H1 (cell line): ENCODE measurements at regions not wholly inside any gene's neighbourhood (a gene's known extent, or its start where the extent isn't known, plus 50 kb on each side); places are given as distances from the start of the nearest gene placed in this dataset.

Source experiments
- CTCF ChIA-PET: fragments of 300-600 bp; sonication (Branson Sonifier 250); formaldehyde crosslinking; loops from one replicate; lab custom pipeline; 2021; ENCODE audit not compliant: partially characterized antibody; lab: Charles Lee
- POLR2A ChIA-PET: fragments of 300-600 bp; sonication (Branson Sonifier 250); formaldehyde crosslinking; loops from one replicate; lab custom pipeline; 2021; ENCODE audit warnings: inconsistent platforms; ENCODE audit not compliant: partially characterized antibody; lab: Charles Lee
- DNase-seq, 2 experiments: peaks; one replicate each; pipeline versions ENCODE4 v3.0.0 to v3.0.0-alpha.2; 2010 to 2022; ENCODE audit warnings: low spot score in 2 of 2, low read depth in 1 of 2, mixed read lengths in 1 of 2
- FAIRE-seq: peaks from 2 replicates; lab custom pipeline; 2011; peaks lifted over from hg19 to GRCh38; lab: Jason Lieb, UNC
- H2AFZ ChIP-seq: 2 replicates; pipeline ENCODE4 v1.8.1; 2012; ENCODE audit warnings: low read length, inconsistent platforms
- H2AK5ac ChIP-seq: 2 replicates; pipeline ENCODE4 v1.6.1; 2013; ENCODE audit warnings: low read depth, low read length
- H2BK120ac ChIP-seq: replicated peaks from 2 replicates; pipeline ENCODE3; 2013; ENCODE audit warnings: low read depth, low read length, inconsistent platforms
- H2BK12ac ChIP-seq: 2 replicates; pipeline ENCODE4 v1.6.1; 2013; ENCODE audit warnings: low read depth, low read length
- H2BK15ac ChIP-seq: 2 replicates; pipeline ENCODE4 v1.6.1; 2013; ENCODE audit warnings: low read length
- H2BK20ac ChIP-seq: 2 replicates; pipeline ENCODE4 v1.6.1; 2013; ENCODE audit warnings: low read length
- H2BK5ac ChIP-seq: 2 replicates; pipeline ENCODE4 v1.6.1; 2013; ENCODE audit warnings: low read depth, low read length
- H3K14ac ChIP-seq: 2 replicates; pipeline ENCODE4 v1.6.1; 2013; ENCODE audit warnings: inconsistent platforms; ENCODE audit not compliant: insufficient read length
- H3K18ac ChIP-seq: 2 replicates; pipeline ENCODE4 v1.6.1; 2013; ENCODE audit warnings: low read length; ENCODE audit errors: extremely low read depth
- H3K23ac ChIP-seq: 2 replicates; pipeline ENCODE4 v1.6.1; 2013; ENCODE audit warnings: inconsistent platforms; ENCODE audit not compliant: insufficient read length
- H3K23me2 ChIP-seq: 2 replicates; pipeline ENCODE4 v1.6.1; 2013; ENCODE audit warnings: low read depth, low read length
- H3K27ac ChIP-seq: 2 replicates; pipeline ENCODE4 v1.6.1; 2011; ENCODE audit warnings: low read depth, low read length, inconsistent platforms
- H3K27me3 ChIP-seq, 4 experiments: replicated peaks in 1 of 4; 1 replicate in 1 of 4; 2 replicates in 3 of 4; pipeline versions ENCODE4 v1.6.1 to v1.8.1; 2011 to 2013; ENCODE audit warnings: low read length in 3 of 4, mild to moderate bottlenecking in 3 of 4, inconsistent platforms in 2 of 4, mixed read lengths in 2 of 4, moderate library complexity in 1 of 4; ENCODE audit not compliant: control insufficient read depth in 3 of 4, insufficient read depth in 3 of 4; ENCODE audit errors: extremely low read depth in 1 of 4
- H3K36me3 ChIP-seq, 4 experiments: 2 replicates each; pipeline versions ENCODE4 v1.6.1 to v1.8.1; 2011 to 2013; ENCODE audit warnings: mild to moderate bottlenecking in 4 of 4, low read length in 3 of 4, moderate library complexity in 2 of 4, control low read depth in 1 of 4, inconsistent platforms in 1 of 4; ENCODE audit not compliant: insufficient read depth in 4 of 4, control insufficient read depth in 2 of 4
- H3K4ac ChIP-seq: replicated peaks from 2 replicates; pipeline ENCODE3; 2013; ENCODE audit warnings: low read length, low read depth, mixed read lengths, inconsistent platforms; ENCODE audit not compliant: insufficient read length
- H3K4me1 ChIP-seq, 4 experiments: replicated peaks in 1 of 4; 1 replicate in 1 of 4; 2 replicates in 3 of 4; pipeline versions ENCODE4 v1.6.1 to v1.8.1; 2011 to 2013; ENCODE audit warnings: low read length in 3 of 4, inconsistent platforms in 2 of 4, mixed read lengths in 1 of 4; ENCODE audit not compliant: insufficient read depth in 4 of 4, control insufficient read depth in 3 of 4
- H3K4me2 ChIP-seq, 2 experiments: 2 replicates each; pipeline versions ENCODE4 v1.6.1 to v1.8.1; 2011 to 2013; ENCODE audit warnings: low read depth in 2 of 2, low read length in 2 of 2, control low read depth in 1 of 2, inconsistent platforms in 1 of 2, mild to moderate bottlenecking in 1 of 2; ENCODE audit not compliant: insufficient read depth in 1 of 2
- H3K4me3 ChIP-seq, 4 experiments: fragments of 200-600, 300-600 bp in 1 of 4; sonication (generic), shearing (Covaris generic), sonication (Bioruptor Twin) in 1 of 4; 2 replicates each; pipeline versions ENCODE4 v1.5.1 to v1.8.1; 2011 to 2016; ENCODE audit warnings: low read length in 4 of 4, low read depth in 3 of 4, control low read depth in 2 of 4, inconsistent platforms in 2 of 4, mild to moderate bottlenecking in 2 of 4, mixed read lengths in 1 of 4, moderate library complexity in 1 of 4; ENCODE audit not compliant: insufficient read depth in 2 of 4; ENCODE audit errors: extremely low read depth in 1 of 4
- H3K56ac ChIP-seq: replicated peaks from 2 replicates; pipeline ENCODE3; 2013; ENCODE audit warnings: low read depth, mild to moderate bottlenecking, mixed read lengths, low read length, inconsistent platforms; ENCODE audit not compliant: insufficient read length
- H3K79me1 ChIP-seq: 2 replicates; pipeline ENCODE4 v1.6.1; 2013; ENCODE audit warnings: low read depth, low read length, control low read depth
- H3K79me2 ChIP-seq, 2 experiments: 2 replicates each; pipeline versions ENCODE4 v1.6.1 to v1.8.1; 2012 to 2013; ENCODE audit warnings: low read length in 2 of 2, mild to moderate bottlenecking in 2 of 2, inconsistent platforms in 1 of 2; ENCODE audit not compliant: insufficient read depth in 2 of 2, control insufficient read depth in 1 of 2
- H3K9ac ChIP-seq, 4 experiments: replicated peaks in 1 of 4; 1 replicate in 1 of 4; 2 replicates in 3 of 4; pipeline versions ENCODE4 v1.6.1 to v1.8.1; 2011 to 2013; ENCODE audit warnings: low read depth in 3 of 4, low read length in 3 of 4, control low read depth in 2 of 4, mild to moderate bottlenecking in 2 of 4, moderate library complexity in 2 of 4, inconsistent platforms in 1 of 4; ENCODE audit errors: extremely low read depth in 1 of 4
- H3K9me3 ChIP-seq, 2 experiments: 2 replicates each; pipeline versions ENCODE4 v1.6.1 to v1.8.1; 2012 to 2013; ENCODE audit warnings: mild to moderate bottlenecking in 2 of 2, moderate library complexity in 2 of 2, control low read depth in 1 of 2, inconsistent platforms in 1 of 2, low read depth in 1 of 2, low read length in 1 of 2, mixed read lengths in 1 of 2; ENCODE audit not compliant: insufficient read depth in 2 of 2
- H4K20me1 ChIP-seq, 2 experiments: replicated peaks in 1 of 2; 2 replicates each; pipeline versions ENCODE3 to v1.8.1; 2011 to 2013; ENCODE audit warnings: inconsistent platforms in 2 of 2, low read length in 2 of 2, mild to moderate bottlenecking in 1 of 2; ENCODE audit not compliant: insufficient read depth in 2 of 2, control insufficient read depth in 1 of 2
- H4K5ac ChIP-seq: 2 replicates; pipeline ENCODE4 v1.6.1; 2013; ENCODE audit warnings: low read length, low read depth, mixed read lengths, inconsistent platforms; ENCODE audit not compliant: insufficient read length
- H4K8ac ChIP-seq: 2 replicates; pipeline ENCODE4 v1.8.0; 2013; ENCODE audit warnings: mild to moderate bottlenecking, moderate library complexity, low read length, inconsistent platforms; ENCODE audit not compliant: insufficient read depth; ENCODE audit errors: extremely low read depth
- H4K91ac ChIP-seq: replicated peaks from 2 replicates; pipeline ENCODE3; 2013; ENCODE audit warnings: low read length, mixed read lengths, inconsistent platforms; ENCODE audit not compliant: insufficient read length
- RFX5 ChIP-seq: IDR thresholded peaks from 2 replicates; pipeline ENCODE4 v1.6.1; 2011; ENCODE audit warnings: low read depth, low read length, improper control_type of control experiment, borderline replicate concordance
- WGBS, 2 experiments: shearing (Covaris generic) in 1 of 2; methylation state at CpG; one replicate each; pipeline versions ENCODE4 v1.1.6 to v1.1.7; 2013 to 2015; ENCODE audit warnings: low lambda C conversion rate in 2 of 2, mixed read lengths in 2 of 2, inconsistent platforms in 1 of 2, low coverage in 1 of 2, missing lambda C conversion rate in 1 of 2; ENCODE audit not compliant: insufficient replicate concordance in 2 of 2, insufficient coverage in 1 of 2, insufficient read length in 1 of 2; ENCODE audit errors: extremely low coverage in 1 of 2, missing lambda C conversion rate in 1 of 2; 5-methylcytosine and 5-hydroxymethylcytosine counted together
- TF ChIP-seq, protein P1 (sequence below): IDR thresholded peaks from 2 replicates; pipeline ENCODE4 v1.6.1; 2012; ENCODE audit warnings: low read length, inconsistent platforms

DNA sequence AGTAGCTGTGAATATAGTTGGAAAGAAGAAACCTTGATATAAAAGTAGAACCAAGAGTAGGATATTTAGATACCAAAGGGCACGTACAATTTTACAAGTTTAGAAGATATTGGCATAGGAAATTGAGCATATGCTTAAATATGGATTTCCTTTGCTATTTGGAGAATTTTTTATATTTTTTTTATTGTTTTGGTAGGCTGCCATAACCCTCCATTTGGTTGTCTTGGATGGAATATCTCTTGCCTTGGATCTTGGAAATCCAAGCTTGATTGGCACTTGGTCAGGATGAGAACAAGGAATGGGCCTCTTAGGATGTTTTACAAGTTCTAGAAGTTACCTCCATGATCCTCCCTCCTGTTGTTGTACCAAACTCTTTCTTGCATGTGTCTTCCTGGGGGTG is 297.1 kb downstream of the PRL start:
- Histone ChIP-seq H2BK5ac (no peak overlapping the region), H3K56ac (no peak overlapping the region), H3K4ac (no peak overlapping the region), H2BK20ac (no peak overlapping the region), H3K4me3 (no peak overlapping the region), H2AK5ac (no peak overlapping the region), H4K8ac (no peak overlapping the region), H2AFZ (no peak overlapping the region), H3K23ac (peak overlapping the region; percentile 53), H4K5ac (peak overlapping the region; percentile 5), H2BK120ac (no peak overlapping the region), H3K4me1 (peaks cover 0 to 4% (median 0%) of the 10 kb centered on the region in 4 experiments; a peak in 1 of 7 replicates), H3K36me3 (no peaks in the 10 kb centered on the region), H3K18ac (no peak overlapping the region), H3K9ac (no peak overlapping the region), H3K23me2 (no peaks in the 10 kb centered on the region), H2BK15ac (no peak overlapping the region), H4K91ac (no peak overlapping the region), H3K9me3 (no peaks in the 10 kb centered on the region), H3K27ac (no peak overlapping the region), H2BK12ac (no peak overlapping the region), H3K14ac (no peak overlapping the region), H4K20me1 (no peaks in the 10 kb centered on the region), H3K27me3 (no peaks in the 10 kb centered on the region), H3K79me1 (no peaks in the 10 kb centered on the region), H3K4me2 (no peak overlapping the region), H3K79me2 (peaks cover 0 to 13% of the 10 kb centered on the region in 2 experiments; a peak in 1 of 4 replicates)
- POLR2A ChIA-PET = no interaction called here
- no peak for FAIRE-seq
- no peak for DNase-seq
- TF ChIP-seq, protein P1, sequence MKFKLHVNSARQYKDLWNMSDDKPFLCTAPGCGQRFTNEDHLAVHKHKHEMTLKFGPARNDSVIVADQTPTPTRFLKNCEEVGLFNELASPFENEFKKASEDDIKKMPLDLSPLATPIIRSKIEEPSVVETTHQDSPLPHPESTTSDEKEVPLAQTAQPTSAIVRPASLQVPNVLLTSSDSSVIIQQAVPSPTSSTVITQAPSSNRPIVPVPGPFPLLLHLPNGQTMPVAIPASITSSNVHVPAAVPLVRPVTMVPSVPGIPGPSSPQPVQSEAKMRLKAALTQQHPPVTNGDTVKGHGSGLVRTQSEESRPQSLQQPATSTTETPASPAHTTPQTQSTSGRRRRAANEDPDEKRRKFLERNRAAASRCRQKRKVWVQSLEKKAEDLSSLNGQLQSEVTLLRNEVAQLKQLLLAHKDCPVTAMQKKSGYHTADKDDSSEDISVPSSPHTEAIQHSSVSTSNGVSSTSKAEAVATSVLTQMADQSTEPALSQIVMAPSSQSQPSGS = no peak
- no peak for TF ChIP-seq RFX5
- 37% methylated on average over 1 of the region's 1 CpG; no CpG with 5 or more reads in 1 of the 2 experiments for WGBS, 2 experiments
- CTCF ChIA-PET = no interaction called here
